SJSA1 (cell line): ENCODE measurements at regions not wholly inside any gene's neighbourhood (a gene's known extent, or its start where the extent isn't known, plus 50 kb on each side); places are given as distances from the start of the nearest gene placed in this dataset.
"Not testable (repeated sequence)": the region's sequence is repeated elsewhere in the genome, so short reads cannot be mapped to it uniquely, and the experiment has no call there.

Source experiments
- DNase-seq, 2 experiments: peaks; one replicate each; pipeline ENCODE4 v3.0.0-alpha.2; 2015 to 2020; ENCODE audit warnings: low spot score in 2 of 2, low read depth in 1 of 2
- H3K27ac ChIP-seq: fragments of 250-450 bp; sonication (Bioruptor Pico); 2 replicates; pipeline ENCODE4 v1.5.1; 2020; ENCODE audit warnings: mild to moderate bottlenecking, moderate library complexity
- H3K27me3 ChIP-seq: fragments of 250-450 bp; sonication (Bioruptor Pico); replicated peaks from 2 replicates; pipeline ENCODE4 v1.5.1; 2020; ENCODE audit warnings: mild to moderate bottlenecking, moderate library complexity
- H3K36me3 ChIP-seq: fragments of 250-450 bp; sonication (Bioruptor Pico); 2 replicates; pipeline ENCODE4 v1.5.1; 2020; ENCODE audit warnings: mild to moderate bottlenecking
- H3K4me1 ChIP-seq: fragments of 250-450 bp; sonication (Bioruptor Pico); replicated peaks from 2 replicates; pipeline ENCODE4 v1.6.1; 2021; ENCODE audit warnings: mild to moderate bottlenecking
- H3K4me3 ChIP-seq: fragments of 250-450 bp; sonication (Bioruptor Pico); 2 replicates; pipeline ENCODE4 v1.5.1; 2020; ENCODE audit warnings: mild to moderate bottlenecking
- H3K9me3 ChIP-seq: fragments of 250-450 bp; sonication (Bioruptor Pico); replicated peaks from 2 replicates; pipeline ENCODE4 v1.5.1; 2020; ENCODE audit warnings: mild to moderate bottlenecking

GRCh38 chr7:150046290-150047194 is 172.8 kb downstream of the ATP6V0E2 start:
- H3K4me3 ChIP-seq, H3K36me3 ChIP-seq, H3K9me3 ChIP-seq, DNase-seq, H3K27me3 ChIP-seq, H3K27ac ChIP-seq, H3K4me1 ChIP-seq: not testable (repeated sequence)

- H3K27ac ChIP-seq, H3K4me1 ChIP-seq, H3K4me3 ChIP-seq, H3K27me3 ChIP-seq, H3K9me3 ChIP-seq, H3K36me3 ChIP-seq, DNase-seq: not testable (repeated sequence)
Observed at GRCh38 chr7:150047329-150047728, 173.6 kb downstream of the ATP6V0E2 start.

- H3K27ac ChIP-seq, H3K9me3 ChIP-seq, H3K36me3 ChIP-seq, DNase-seq, H3K4me1 ChIP-seq, H3K4me3 ChIP-seq, H3K27me3 ChIP-seq: not testable (repeated sequence)
Observed at GRCh38 chr7:150047772-150048171, 174.0 kb downstream of the ATP6V0E2 start.

GRCh38 chr7:150048244-150049011 is 174.7 kb downstream of the ATP6V0E2 start:
- not testable (repeated sequence) for H3K27ac ChIP-seq, H3K27me3 ChIP-seq, DNase-seq, H3K4me1 ChIP-seq, H3K36me3 ChIP-seq, H3K4me3 ChIP-seq, H3K9me3 ChIP-seq

- not testable (repeated sequence) for H3K4me1 ChIP-seq, H3K4me3 ChIP-seq, DNase-seq, H3K36me3 ChIP-seq, H3K9me3 ChIP-seq, H3K27me3 ChIP-seq, H3K27ac ChIP-seq
Observed at GRCh38 chr7:150049012-150049655, 175.4 kb downstream of the ATP6V0E2 start.

GRCh38 chr7:150053396-150053795 is 179.6 kb downstream of the ATP6V0E2 start:
- not testable (repeated sequence) for DNase-seq, H3K4me1 ChIP-seq, H3K27me3 ChIP-seq, H3K36me3 ChIP-seq, H3K27ac ChIP-seq, H3K4me3 ChIP-seq, H3K9me3 ChIP-seq

GRCh38 chr7:150054242-150054641 is 180.5 kb downstream of the ATP6V0E2 start:
- not testable (repeated sequence) for H3K9me3 ChIP-seq, H3K4me3 ChIP-seq, H3K27ac ChIP-seq, H3K4me1 ChIP-seq, H3K27me3 ChIP-seq, H3K36me3 ChIP-seq, DNase-seq

GRCh38 chr7:150060259-150061221 is 186.8 kb downstream of the ATP6V0E2 start:
- not testable (repeated sequence) for H3K4me1 ChIP-seq, H3K36me3 ChIP-seq, H3K27me3 ChIP-seq, H3K27ac ChIP-seq, H3K4me3 ChIP-seq, H3K9me3 ChIP-seq
- peak in 1 of 2 experiments; percentile 65 for DNase-seq

GRCh38 chr7:150063195-150063594 is 189.4 kb downstream of the ATP6V0E2 start:
- not testable (repeated sequence) for H3K27ac ChIP-seq, H3K27me3 ChIP-seq, H3K9me3 ChIP-seq, H3K36me3 ChIP-seq, H3K4me3 ChIP-seq, DNase-seq, H3K4me1 ChIP-seq

- H3K27me3 ChIP-seq, H3K4me1 ChIP-seq, H3K27ac ChIP-seq, H3K36me3 ChIP-seq, H3K9me3 ChIP-seq, H3K4me3 ChIP-seq, DNase-seq: not testable (repeated sequence)
Observed at GRCh38 chr7:150069555-150070313, 196.0 kb downstream of the ATP6V0E2 start.

GRCh38 chr7:150077543-150077942 is 203.8 kb downstream of the ATP6V0E2 start:
- not testable (repeated sequence) for H3K4me3 ChIP-seq, H3K27me3 ChIP-seq, H3K4me1 ChIP-seq, H3K27ac ChIP-seq, DNase-seq, H3K9me3 ChIP-seq, H3K36me3 ChIP-seq

GRCh38 chr7:150081865-150082264 is 208.1 kb downstream of the ATP6V0E2 start:
- not testable (repeated sequence) for H3K9me3 ChIP-seq, H3K4me1 ChIP-seq, H3K4me3 ChIP-seq, H3K27me3 ChIP-seq, DNase-seq, H3K27ac ChIP-seq, H3K36me3 ChIP-seq

GRCh38 chr7:150084724-150085123 is 211.0 kb downstream of the ATP6V0E2 start:
- not testable (repeated sequence) for H3K36me3 ChIP-seq, H3K4me3 ChIP-seq, H3K4me1 ChIP-seq, H3K9me3 ChIP-seq, H3K27me3 ChIP-seq, H3K27ac ChIP-seq, DNase-seq
